ENCODE measurements at regions not wholly inside any gene's neighbourhood (a gene's known extent, or its start where the extent isn't known, plus 50 kb on each side); places are given as distances from the start of the nearest gene placed in this dataset.

GRCh38 chr6:43856005-43856765 is 86.2 kb downstream of the VEGFA start (continued):
- TF ChIP-seq, protein P1, sequence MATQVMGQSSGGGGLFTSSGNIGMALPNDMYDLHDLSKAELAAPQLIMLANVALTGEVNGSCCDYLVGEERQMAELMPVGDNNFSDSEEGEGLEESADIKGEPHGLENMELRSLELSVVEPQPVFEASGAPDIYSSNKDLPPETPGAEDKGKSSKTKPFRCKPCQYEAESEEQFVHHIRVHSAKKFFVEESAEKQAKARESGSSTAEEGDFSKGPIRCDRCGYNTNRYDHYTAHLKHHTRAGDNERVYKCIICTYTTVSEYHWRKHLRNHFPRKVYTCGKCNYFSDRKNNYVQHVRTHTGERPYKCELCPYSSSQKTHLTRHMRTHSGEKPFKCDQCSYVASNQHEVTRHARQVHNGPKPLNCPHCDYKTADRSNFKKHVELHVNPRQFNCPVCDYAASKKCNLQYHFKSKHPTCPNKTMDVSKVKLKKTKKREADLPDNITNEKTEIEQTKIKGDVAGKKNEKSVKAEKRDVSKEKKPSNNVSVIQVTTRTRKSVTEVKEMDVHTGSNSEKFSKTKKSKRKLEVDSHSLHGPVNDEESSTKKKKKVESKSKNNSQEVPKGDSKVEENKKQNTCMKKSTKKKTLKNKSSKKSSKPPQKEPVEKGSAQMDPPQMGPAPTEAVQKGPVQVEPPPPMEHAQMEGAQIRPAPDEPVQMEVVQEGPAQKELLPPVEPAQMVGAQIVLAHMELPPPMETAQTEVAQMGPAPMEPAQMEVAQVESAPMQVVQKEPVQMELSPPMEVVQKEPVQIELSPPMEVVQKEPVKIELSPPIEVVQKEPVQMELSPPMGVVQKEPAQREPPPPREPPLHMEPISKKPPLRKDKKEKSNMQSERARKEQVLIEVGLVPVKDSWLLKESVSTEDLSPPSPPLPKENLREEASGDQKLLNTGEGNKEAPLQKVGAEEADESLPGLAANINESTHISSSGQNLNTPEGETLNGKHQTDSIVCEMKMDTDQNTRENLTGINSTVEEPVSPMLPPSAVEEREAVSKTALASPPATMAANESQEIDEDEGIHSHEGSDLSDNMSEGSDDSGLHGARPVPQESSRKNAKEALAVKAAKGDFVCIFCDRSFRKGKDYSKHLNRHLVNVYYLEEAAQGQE (IDR thresholded peaks at IDR 0.05; ENCODE audit: borderline replicate concordance): peak; percentile 75; the same call in 1 of the 2 replicates
- TF ChIP-seq, protein P1 (CRISPR knock-in tag; IDR thresholded peaks at IDR 0.05; ENCODE audit: low read depth): 0 out of 2 replicates have a peak, but pooled peaks have one; percentile 35
- TF ChIP-seq ZNF41 (CRISPR knock-in tag; conservative IDR thresholded peaks at IDR 0.05) (0 out of 2 replicates have a peak, but pooled peaks have one; percentile 15), ARNT (IDR thresholded peaks at IDR 0.05) (no peak), NFIX (CRISPR knock-in tag; IDR thresholded peaks at IDR 0.05; ENCODE audit: low read depth) (no peak), ZNF217 (CRISPR knock-in tag; IDR thresholded peaks at IDR 0.05) (no peak), WHSC1 (IDR thresholded peaks at IDR 0.05; ENCODE audit: low read length) (no peak), KLF10 (CRISPR knock-in tag; IDR thresholded peaks at IDR 0.05) (no peak), CBX1 (IDR thresholded peaks at IDR 0.05; ENCODE audit: low read depth) (no peak), ZNF830 (CRISPR knock-in tag; IDR thresholded peaks at IDR 0.05) (no peak), KDM4B (IDR thresholded peaks at IDR 0.05; ENCODE audit: borderline replicate concordance in 2 of 2, low read depth in 1 of 2) (no peak), NFATC3 (IDR thresholded peaks at IDR 0.05) (no peak), PML (IDR thresholded peaks at IDR 0.05; ENCODE audit: low read length) (no peak), PHB (CRISPR knock-in tag; IDR thresholded peaks at IDR 0.05) (no peak), ILF3 (IDR thresholded peaks at IDR 0.05; ENCODE audit: borderline replicate concordance) (no peak), PTTG1 (tag; IDR thresholded peaks at IDR 0.05; ENCODE audit: low read depth) (no peak), ZNF197 (CRISPR knock-in tag; IDR thresholded peaks at IDR 0.05; ENCODE audit: low read depth) (no peak), CSDE1 (IDR thresholded peaks at IDR 0.05) (no peak), HMBOX1 (IDR thresholded peaks at IDR 0.05) (peak; percentile 54; the same call in 1 of the 2 replicates), SMARCE1 (IDR thresholded peaks at IDR 0.05) (no peak)
- TF ChIP-seq, protein P2, sequence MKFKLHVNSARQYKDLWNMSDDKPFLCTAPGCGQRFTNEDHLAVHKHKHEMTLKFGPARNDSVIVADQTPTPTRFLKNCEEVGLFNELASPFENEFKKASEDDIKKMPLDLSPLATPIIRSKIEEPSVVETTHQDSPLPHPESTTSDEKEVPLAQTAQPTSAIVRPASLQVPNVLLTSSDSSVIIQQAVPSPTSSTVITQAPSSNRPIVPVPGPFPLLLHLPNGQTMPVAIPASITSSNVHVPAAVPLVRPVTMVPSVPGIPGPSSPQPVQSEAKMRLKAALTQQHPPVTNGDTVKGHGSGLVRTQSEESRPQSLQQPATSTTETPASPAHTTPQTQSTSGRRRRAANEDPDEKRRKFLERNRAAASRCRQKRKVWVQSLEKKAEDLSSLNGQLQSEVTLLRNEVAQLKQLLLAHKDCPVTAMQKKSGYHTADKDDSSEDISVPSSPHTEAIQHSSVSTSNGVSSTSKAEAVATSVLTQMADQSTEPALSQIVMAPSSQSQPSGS (CRISPR knock-in tag; IDR thresholded peaks at IDR 0.05): no peak

All from K562 (cell line).